ENCODE measurements at regions not wholly inside any gene's neighbourhood (a gene's known extent, or its start where the extent isn't known, plus 50 kb on each side); places are given as distances from the start of the nearest gene placed in this dataset.

GRCh38 chr10:3999642-4000041, 214.6 kb upstream of the KLF6 start:
- intact Hi-C loops (cut with DNase I; ENCODE audit: low total_unique reads) (no loop called here), in situ Hi-C loops (cut with MboI; ENCODE audit: low sequenced_read_pairs in 4 of 4) (no loop called here)
- no peak overlapping the region for H3K4me3 ChIP-seq
- DNase-seq (no peak), ATAC-seq (no peak)
- no peaks in the 10 kb centered on the region for H3K4me1 ChIP-seq
- no peak for TF ChIP-seq POLR2A (IDR thresholded peaks at IDR 0.05)
- no peak for TF ChIP-seq CTCF (IDR thresholded peaks at IDR 0.05 in 4 of 5, conservative IDR thresholded peaks at IDR 0.05 in 1 of 5)
- H3K27ac ChIP-seq, result no peak overlapping the region
- no peaks in the 10 kb centered on the region for H3K36me3 ChIP-seq
- peaks cover 0 to 3% (median 0%) of the 10 kb centered on the region in 3 donors for H3K9me3 ChIP-seq
- H3K27me3 ChIP-seq, result no peaks in the 10 kb centered on the region

GRCh38 chr10:3996697-3997096, 211.7 kb upstream of the KLF6 start:
- DNase-seq (no peak), ATAC-seq (no peak)
- intact Hi-C loops (cut with DNase I; ENCODE audit: low total_unique reads) (no loop called here), in situ Hi-C loops (cut with MboI; ENCODE audit: low sequenced_read_pairs in 4 of 4) (no loop called here)
- no peaks in the 10 kb centered on the region for H3K27me3 ChIP-seq
- H3K4me3 ChIP-seq, result no peak overlapping the region
- peaks cover 0 to 3% (median 0%) of the 10 kb centered on the region in 3 donors for H3K9me3 ChIP-seq
- H3K4me1 ChIP-seq, result no peaks in the 10 kb centered on the region
- no peak overlapping the region for H3K27ac ChIP-seq
- H3K36me3 ChIP-seq, result no peaks in the 10 kb centered on the region
- TF ChIP-seq CTCF (IDR thresholded peaks at IDR 0.05 in 4 of 5, conservative IDR thresholded peaks at IDR 0.05 in 1 of 5) (no peak), POLR2A (IDR thresholded peaks at IDR 0.05) (no peak)

GRCh38 chr10:3995302-3996210, 210.5 kb upstream of the KLF6 start:
- DNase-seq, result no peak
- H3K27me3 ChIP-seq, result no peaks in the 10 kb centered on the region
- no peaks in the 10 kb centered on the region for H3K36me3 ChIP-seq
- no peaks in the 10 kb centered on the region for H3K4me1 ChIP-seq
- TF ChIP-seq CTCF (IDR thresholded peaks at IDR 0.05 in 4 of 5, conservative IDR thresholded peaks at IDR 0.05 in 1 of 5) (no peak), POLR2A (IDR thresholded peaks at IDR 0.05) (no peak)
- no peak for ATAC-seq
- H3K4me3 ChIP-seq, result no peak overlapping the region
- peaks cover 0 to 3% (median 0%) of the 10 kb centered on the region in 3 donors for H3K9me3 ChIP-seq
- intact Hi-C loops (cut with DNase I; ENCODE audit: low total_unique reads) (no loop called here), in situ Hi-C loops (cut with MboI; ENCODE audit: low sequenced_read_pairs in 4 of 4) (no loop called here)
- H3K27ac ChIP-seq, result no peak overlapping the region

GRCh38 chr10:3992382-3993178, 207.6 kb upstream of the KLF6 start:
- Histone ChIP-seq H3K9me3 (no peaks in the 10 kb centered on the region), H3K36me3 (no peaks in the 10 kb centered on the region), H3K4me1 (no peaks in the 10 kb centered on the region), H3K27ac (no peak overlapping the region), H3K4me3 (no peak overlapping the region), H3K27me3 (no peaks in the 10 kb centered on the region)
- in situ Hi-C loops (cut with MboI; ENCODE audit: low sequenced_read_pairs in 4 of 4) (no loop called here), intact Hi-C loops (cut with DNase I; ENCODE audit: low total_unique reads) (no loop called here)
- no peak for TF ChIP-seq POLR2A (IDR thresholded peaks at IDR 0.05)
- TF ChIP-seq CTCF (IDR thresholded peaks at IDR 0.05 in 4 of 5, conservative IDR thresholded peaks at IDR 0.05 in 1 of 5), result no peak
- DNase-seq, result no peak
- ATAC-seq, result no peak
